Muscle of leg (tissue), 3 donors: ENCODE measurements at regions not wholly inside any gene's neighbourhood (a gene's known extent, or its start where the extent isn't known, plus 50 kb on each side); places are given as distances from the start of the nearest gene placed in this dataset.

Source experiments
- DNase-seq: peaks from one replicate; pipeline ENCODE4 v3.0.0; 2013
- H3K27ac ChIP-seq: one replicate; pipeline ENCODE4 v1.5.1; 2013; ENCODE audit warnings: mild to moderate bottlenecking, low read length, control low read depth
- H3K27me3 ChIP-seq: one replicate; pipeline ENCODE4 v1.6.1; 2013; ENCODE audit warnings: low read length; ENCODE audit not compliant: control insufficient read depth, insufficient read depth
- H3K36me3 ChIP-seq: one replicate; pipeline ENCODE4 v1.6.1; 2013; ENCODE audit warnings: low read length; ENCODE audit not compliant: control insufficient read depth, insufficient read depth
- H3K4me1 ChIP-seq: one replicate; pipeline ENCODE4 v1.6.1; 2013; ENCODE audit warnings: low read length; ENCODE audit not compliant: control insufficient read depth, insufficient read depth
- H3K4me3 ChIP-seq: one replicate; pipeline ENCODE4 v1.5.1; 2013; ENCODE audit warnings: low read length, control low read depth
- H3K9me3 ChIP-seq: replicated peaks from 2 replicates; pipeline ENCODE4 v1.6.1; 2013; ENCODE audit warnings: low read depth, low read length; ENCODE audit not compliant: control insufficient read depth
- WGBS: methylation state at CpG from one replicate; pipeline ENCODE4 v1.1.5; 2013; ENCODE audit warnings: missing lambda C conversion rate; ENCODE audit not compliant: insufficient coverage; 5-methylcytosine and 5-hydroxymethylcytosine counted together

DNA sequence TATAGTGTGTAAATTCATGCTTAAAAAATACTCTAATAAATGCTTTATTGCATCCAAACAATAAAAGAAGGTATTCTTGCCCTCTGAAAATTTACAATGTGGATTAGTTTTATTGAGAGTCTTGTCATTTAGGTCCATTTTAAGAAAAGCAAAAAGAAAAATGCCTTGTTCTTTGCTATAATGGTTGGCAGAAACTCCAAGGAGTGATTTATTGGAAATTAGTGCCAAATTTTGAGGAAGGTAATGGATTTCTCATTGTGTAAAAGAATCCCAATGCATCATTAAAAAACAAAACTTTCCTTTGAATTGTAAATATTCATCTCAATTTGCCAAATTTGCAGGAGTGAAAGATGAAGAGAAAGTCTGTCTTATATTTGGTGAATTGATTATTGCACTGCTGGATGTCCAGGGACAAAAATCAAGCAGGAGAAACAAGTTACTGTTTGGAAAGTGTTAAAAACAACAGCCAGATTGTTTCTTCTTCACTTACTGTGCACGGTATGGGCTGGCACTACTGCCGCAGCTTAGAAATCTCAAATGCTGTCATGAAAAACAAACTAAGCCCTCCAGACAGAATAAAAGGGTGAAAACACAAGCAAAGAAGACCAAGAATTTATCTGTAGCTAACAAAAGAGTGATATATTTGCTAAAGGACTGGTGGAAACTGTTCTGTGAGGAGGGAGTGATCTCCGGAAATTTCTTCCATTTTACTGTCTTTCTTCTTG, 511.7 kb downstream of the TMTC2 start:
- Histone ChIP-seq H3K9me3 (no peaks in the 10 kb centered on the region), H3K36me3 (no peaks in the 10 kb centered on the region), H3K4me3 (no peak overlapping the region), H3K27ac (no peak overlapping the region), H3K27me3 (no peaks in the 10 kb centered on the region), H3K4me1 (no peaks in the 10 kb centered on the region)
- no CpG with 5 or more reads among the region's 3 CpGs for WGBS
- no peak for DNase-seq

DNA sequence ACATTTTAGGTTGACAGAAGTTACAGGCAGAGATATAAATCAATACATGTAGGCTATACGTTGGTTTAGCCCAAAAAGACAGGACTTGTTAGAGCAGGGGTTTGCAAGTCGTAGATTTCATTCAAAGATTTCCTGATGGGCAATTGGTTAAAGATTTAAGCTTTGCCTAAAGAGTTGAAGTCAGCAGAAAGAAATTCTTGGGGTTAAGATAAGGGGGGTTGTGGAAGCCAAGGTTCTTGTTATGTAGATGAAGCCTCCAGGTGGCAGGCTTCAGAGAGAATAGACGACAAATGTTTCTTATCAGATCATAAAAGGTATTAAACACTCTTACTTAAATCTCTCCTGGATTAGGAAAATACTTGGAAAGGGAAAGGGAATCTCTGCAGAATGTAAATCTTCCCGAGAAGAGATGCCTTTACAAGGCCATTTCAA, 510.8 kb downstream of the TMTC2 start:
- no peak for DNase-seq
- H3K9me3 ChIP-seq = no peaks in the 10 kb centered on the region
- no peaks in the 10 kb centered on the region for H3K4me1 ChIP-seq
- no peaks in the 10 kb centered on the region for H3K36me3 ChIP-seq
- H3K27me3 ChIP-seq = no peaks in the 10 kb centered on the region
- 65% methylated on average over 2 of the region's 4 CpGs for WGBS
- H3K4me3 ChIP-seq = no peak overlapping the region
- H3K27ac ChIP-seq = no peak overlapping the region

DNA sequence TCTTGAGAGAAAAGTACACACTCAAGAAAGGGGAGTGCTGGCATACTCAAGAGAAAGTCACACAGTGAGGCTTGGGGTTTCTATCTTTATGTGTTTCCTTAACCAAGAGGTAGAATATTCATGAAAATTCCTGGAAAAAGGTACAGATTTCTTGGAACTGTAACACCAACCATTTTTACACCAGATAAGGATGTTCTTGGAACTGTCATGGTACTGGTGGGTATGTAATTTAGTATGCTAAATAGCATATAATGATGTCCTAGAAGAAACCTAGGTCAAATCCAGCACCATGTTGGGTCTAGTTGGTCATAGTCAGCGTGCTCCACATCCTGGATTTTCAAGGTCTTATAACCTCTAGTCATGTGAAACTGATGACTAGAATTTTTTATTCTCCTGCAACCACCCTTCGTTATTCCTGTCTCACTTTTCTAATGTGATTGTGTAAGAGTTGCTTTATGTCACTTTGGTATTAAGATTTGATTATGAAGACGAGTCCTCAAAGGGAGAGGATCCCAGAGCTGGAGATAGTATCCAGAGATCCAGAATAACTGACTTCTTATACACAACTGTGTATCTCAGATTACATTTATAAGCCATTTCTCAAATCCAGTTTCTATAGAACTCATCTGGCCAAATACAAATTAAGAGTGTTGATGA, 510.1 kb downstream of the TMTC2 start:
- Histone ChIP-seq H3K4me1 (no peaks in the 10 kb centered on the region), H3K36me3 (no peaks in the 10 kb centered on the region), H3K27ac (no peak overlapping the region), H3K4me3 (no peak overlapping the region), H3K9me3 (no peaks in the 10 kb centered on the region), H3K27me3 (no peaks in the 10 kb centered on the region)
- WGBS = no CpG with 5 or more reads among the region's 3 CpGs
- DNase-seq = no peak

DNA sequence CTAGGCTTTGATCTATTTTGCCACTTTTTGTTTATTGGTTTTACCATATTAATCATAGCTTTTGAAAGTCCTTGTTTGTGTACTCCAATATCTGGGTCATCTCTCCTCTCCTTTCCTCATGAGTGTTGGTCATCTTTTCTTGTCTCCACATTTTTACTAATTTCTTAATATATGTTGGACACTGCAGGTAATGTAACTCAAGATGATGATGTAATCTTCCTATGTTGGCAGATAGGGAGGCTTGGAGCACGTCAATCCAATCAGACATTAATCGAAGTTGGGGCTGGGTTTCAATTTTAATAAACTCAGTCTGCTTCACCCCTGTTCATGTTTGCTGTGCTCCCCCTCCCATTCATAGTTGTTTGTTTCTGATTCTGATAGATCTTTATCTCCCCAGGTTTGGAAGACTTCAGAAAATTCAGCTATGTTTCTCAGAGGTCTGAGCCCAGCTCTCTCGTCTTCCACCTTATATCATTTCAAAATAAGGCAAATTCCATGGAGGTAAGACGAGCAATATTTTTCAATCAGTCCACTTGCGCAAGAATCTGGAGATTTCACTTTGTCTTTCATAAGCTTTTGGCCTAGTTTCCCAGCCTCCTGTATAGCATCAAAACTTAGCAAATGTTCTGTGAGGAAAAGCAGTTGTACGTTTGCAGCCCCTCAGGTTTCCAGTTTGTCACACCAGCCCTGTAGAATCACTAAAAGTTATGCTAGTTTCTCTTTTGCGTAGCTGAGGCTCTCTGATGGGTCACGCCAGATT, 504.1 kb downstream of the TMTC2 start:
- Histone ChIP-seq H3K27ac (no peak overlapping the region), H3K4me1 (no peaks in the 10 kb centered on the region), H3K27me3 (no peaks in the 10 kb centered on the region), H3K36me3 (no peaks in the 10 kb centered on the region), H3K9me3 (no peaks in the 10 kb centered on the region), H3K4me3 (no peak overlapping the region)
- WGBS = 79% methylated on average over 3 of the region's 8 CpGs
- no peak for DNase-seq

DNA sequence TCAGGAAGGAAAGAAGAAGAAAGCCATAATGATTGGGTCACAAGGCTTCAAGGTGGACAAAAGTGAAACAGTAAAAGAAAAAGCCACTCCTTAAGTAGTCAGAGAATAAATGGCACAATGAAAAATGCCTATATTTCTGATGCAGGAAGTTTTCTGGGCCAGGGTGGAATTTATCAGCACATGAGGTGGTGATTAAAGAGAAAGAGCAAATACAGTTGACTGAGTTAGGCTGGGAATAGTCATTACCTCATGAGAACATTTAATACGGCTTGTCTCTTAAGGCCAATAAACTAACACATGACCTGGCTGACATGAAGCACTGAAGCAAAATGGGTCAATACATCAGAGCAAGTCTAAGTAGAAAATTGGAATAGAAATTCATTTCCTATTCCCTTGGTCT, 499.7 kb downstream of the TMTC2 start:
- no peak overlapping the region for H3K4me3 ChIP-seq
- no peaks in the 10 kb centered on the region for H3K4me1 ChIP-seq
- no peak overlapping the region for H3K27ac ChIP-seq
- H3K36me3 ChIP-seq = no peaks in the 10 kb centered on the region
- H3K27me3 ChIP-seq = no peaks in the 10 kb centered on the region
- peak; percentile 55 for DNase-seq
- WGBS = no CpG with 5 or more reads among the region's 1 CpG
- no peaks in the 10 kb centered on the region for H3K9me3 ChIP-seq

DNA sequence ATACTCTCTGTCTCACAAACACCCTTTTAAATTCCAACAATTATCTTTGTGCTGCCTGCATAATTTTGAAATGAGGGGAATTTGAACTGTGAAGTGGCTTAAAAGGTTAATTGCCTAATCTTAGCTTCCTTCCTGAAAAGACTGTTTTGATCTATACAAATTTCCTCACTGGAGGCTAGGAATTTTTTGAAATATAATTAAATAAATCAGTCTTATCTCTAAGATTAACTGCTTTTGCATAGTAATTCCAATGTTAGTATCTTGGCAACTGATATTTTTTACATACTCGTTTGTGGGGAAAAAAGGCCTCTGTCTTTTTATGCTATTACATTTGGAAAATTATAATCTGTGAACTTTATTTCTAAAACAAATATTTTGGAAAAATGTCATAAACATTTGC, 498.5 kb downstream of the TMTC2 start:
- Histone ChIP-seq H3K27ac (no peak overlapping the region), H3K4me1 (no peaks in the 10 kb centered on the region), H3K27me3 (no peaks in the 10 kb centered on the region), H3K9me3 (no peaks in the 10 kb centered on the region), H3K4me3 (no peak overlapping the region), H3K36me3 (no peaks in the 10 kb centered on the region)
- WGBS = no CpG with 5 or more reads among the region's 1 CpG
- no peak for DNase-seq
